K562 (cell line): ENCODE measurements at regions not wholly inside any gene's neighbourhood (a gene's known extent, or its start where the extent isn't known, plus 50 kb on each side); places are given as distances from the start of the nearest gene placed in this dataset.

Experiments
- FOS ChIP-seq: IDR thresholded peaks from 3 replicates; pipeline ENCODE4 v1.6.1; 2011; ENCODE audit not compliant: insufficient read length; ENCODE audit errors: extremely low read depth
- ZNF274 ChIP-seq: IDR thresholded peaks from 2 replicates; pipeline ENCODE4 v1.6.1; 2011; ENCODE audit warnings: low read depth, mild to moderate bottlenecking, low read length, moderate library complexity, borderline replicate concordance
- TF ChIP-seq, protein P1 (sequence below): sonication (generic); formaldehyde crosslinking; IDR thresholded peaks from 2 replicates; pipeline ENCODE4 v1.4.0; 2020; ENCODE audit warnings: mild to moderate bottlenecking, missing genetic modification reagents

DNA sequence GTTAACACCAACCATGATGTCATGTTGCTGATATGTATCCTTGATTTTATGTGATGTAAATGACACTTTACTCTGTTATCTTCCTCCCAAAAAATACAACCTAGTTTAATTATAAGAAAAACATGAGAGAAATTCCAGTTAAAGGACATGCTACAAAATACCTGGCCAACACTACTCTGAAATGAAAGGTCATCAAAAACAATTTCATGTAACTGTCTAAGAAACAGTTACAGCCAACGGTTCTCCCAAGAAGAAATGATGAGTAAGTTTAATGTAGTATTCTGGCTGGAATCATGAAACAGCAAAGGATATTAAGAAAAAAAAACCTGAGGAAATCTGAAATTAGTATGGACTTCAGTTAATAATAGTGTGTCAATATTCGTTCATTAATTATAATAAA, 653.3 kb upstream of the FOXG1 start:
- TF ChIP-seq ZNF274, result no peak
- TF ChIP-seq, protein P1, sequence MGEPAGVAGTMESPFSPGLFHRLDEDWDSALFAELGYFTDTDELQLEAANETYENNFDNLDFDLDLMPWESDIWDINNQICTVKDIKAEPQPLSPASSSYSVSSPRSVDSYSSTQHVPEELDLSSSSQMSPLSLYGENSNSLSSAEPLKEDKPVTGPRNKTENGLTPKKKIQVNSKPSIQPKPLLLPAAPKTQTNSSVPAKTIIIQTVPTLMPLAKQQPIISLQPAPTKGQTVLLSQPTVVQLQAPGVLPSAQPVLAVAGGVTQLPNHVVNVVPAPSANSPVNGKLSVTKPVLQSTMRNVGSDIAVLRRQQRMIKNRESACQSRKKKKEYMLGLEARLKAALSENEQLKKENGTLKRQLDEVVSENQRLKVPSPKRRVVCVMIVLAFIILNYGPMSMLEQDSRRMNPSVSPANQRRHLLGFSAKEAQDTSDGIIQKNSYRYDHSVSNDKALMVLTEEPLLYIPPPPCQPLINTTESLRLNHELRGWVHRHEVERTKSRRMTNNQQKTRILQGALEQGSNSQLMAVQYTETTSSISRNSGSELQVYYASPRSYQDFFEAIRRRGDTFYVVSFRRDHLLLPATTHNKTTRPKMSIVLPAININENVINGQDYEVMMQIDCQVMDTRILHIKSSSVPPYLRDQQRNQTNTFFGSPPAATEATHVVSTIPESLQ (CRISPR knock-in tag), result no peak
- TF ChIP-seq FOS, result no peak
